GM10248 (cell line): ENCODE measurements at regions not wholly inside any gene's neighbourhood (a gene's known extent, or its start where the extent isn't known, plus 50 kb on each side); places are given as distances from the start of the nearest gene placed in this dataset.
"Not testable (repeated sequence)": the region's sequence is repeated elsewhere in the genome, so short reads cannot be mapped to it uniquely, and the experiment has no call there.

ENCODE experiments used
- CTCF ChIA-PET: fragments of 300-600 bp; sonication (Branson Sonifier 250); formaldehyde crosslinking; extraction: SDS; loops from one replicate; lab custom pipeline; 2021; ENCODE audit warnings: antibody characterized with exemption; lab: Yijun Ruan, JAX
- POLR2A ChIA-PET: fragments of 350-650 bp; sonication (Branson Sonifier 250); formaldehyde crosslinking; extraction: SDS; loops from one replicate; lab custom pipeline; 2020; ENCODE audit warnings: antibody characterized with exemption; lab: Yijun Ruan, JAX
- DNase-seq: peaks from one replicate; pipeline ENCODE4 v3.0.0; 2012; ENCODE audit errors: extremely low spot score
- TF ChIP-seq, protein P1 (sequence below): IDR thresholded peaks from 2 replicates; pipeline ENCODE4 v1.5.1; 2012; ENCODE audit warnings: mild to moderate bottlenecking, low read depth; ENCODE audit errors: extremely low read depth, missing control alignments, control extremely low read depth

DNA sequence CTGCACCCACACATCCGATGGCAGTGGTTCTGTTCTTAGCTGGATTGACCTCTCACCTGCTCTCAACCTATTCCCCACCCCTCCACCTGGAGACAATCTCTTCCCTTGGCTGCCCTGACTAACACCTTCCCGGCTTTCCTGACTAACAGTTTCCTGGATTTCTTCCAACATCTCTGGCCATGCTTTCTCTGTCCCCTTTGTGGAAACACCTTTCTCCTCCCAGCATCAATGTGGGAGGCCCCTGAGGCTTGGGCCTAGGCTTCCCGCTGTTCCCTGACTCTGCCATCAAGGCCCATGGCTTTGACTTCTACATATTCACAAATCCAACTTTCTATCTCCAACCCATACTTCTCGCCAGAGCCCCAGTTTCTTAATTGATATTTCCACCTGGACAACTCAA is 142.8 kb upstream of the ATP2B2 start:
- TF ChIP-seq, protein P1, sequence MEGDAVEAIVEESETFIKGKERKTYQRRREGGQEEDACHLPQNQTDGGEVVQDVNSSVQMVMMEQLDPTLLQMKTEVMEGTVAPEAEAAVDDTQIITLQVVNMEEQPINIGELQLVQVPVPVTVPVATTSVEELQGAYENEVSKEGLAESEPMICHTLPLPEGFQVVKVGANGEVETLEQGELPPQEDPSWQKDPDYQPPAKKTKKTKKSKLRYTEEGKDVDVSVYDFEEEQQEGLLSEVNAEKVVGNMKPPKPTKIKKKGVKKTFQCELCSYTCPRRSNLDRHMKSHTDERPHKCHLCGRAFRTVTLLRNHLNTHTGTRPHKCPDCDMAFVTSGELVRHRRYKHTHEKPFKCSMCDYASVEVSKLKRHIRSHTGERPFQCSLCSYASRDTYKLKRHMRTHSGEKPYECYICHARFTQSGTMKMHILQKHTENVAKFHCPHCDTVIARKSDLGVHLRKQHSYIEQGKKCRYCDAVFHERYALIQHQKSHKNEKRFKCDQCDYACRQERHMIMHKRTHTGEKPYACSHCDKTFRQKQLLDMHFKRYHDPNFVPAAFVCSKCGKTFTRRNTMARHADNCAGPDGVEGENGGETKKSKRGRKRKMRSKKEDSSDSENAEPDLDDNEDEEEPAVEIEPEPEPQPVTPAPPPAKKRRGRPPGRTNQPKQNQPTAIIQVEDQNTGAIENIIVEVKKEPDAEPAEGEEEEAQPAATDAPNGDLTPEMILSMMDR = no peak
- DNase-seq = no peak

DNA sequence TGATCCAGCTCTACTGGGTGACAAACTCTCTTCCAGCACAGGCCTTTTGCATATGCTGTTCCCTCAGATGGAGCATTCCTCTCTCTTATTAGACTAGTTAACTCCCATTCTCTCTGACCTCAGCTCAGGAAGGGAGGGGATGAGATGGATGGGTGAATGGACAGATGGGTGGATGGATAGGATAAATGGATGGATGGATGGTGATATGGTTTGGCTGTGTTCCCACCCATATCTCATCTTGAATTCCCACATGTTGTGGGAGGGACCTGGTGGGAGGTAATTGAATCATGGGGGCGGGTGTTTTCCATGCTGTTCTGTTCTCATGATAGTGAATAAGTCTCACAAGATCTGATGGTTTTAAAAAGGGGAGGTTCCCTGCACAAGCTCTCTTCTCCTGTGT is 144.1 kb upstream of the ATP2B2 start:
- POLR2A ChIA-PET, CTCF ChIA-PET, DNase-seq: not testable (repeated sequence)

More for the DNA sequence above, 142.8 kb upstream of the ATP2B2 start:
- ChIA-PET CTCF (no interaction called here), POLR2A (no interaction called here)

DNA sequence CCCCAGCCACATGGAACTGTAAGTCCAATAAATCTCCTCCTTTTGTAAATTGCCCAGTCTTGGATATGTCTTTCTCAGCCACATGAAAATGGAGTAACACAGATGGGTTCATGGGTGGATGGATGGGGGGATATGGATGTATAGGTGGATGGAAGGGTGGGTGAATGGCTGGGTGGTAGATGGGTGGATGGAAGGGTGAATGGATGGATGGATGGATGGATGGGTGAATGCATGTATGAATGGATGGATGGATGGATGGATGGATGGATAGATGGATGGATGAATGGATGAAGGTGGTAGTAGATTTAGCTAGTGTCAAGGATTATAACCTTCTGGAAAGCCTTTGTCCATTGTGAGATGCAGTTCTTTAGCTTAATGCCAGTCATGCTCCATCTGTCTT is 146.1 kb upstream of the ATP2B2 start:
- TF ChIP-seq, protein P1 = no peak
- CTCF ChIA-PET = no interaction called here
- DNase-seq = no peak
- POLR2A ChIA-PET = no interaction called here

DNA sequence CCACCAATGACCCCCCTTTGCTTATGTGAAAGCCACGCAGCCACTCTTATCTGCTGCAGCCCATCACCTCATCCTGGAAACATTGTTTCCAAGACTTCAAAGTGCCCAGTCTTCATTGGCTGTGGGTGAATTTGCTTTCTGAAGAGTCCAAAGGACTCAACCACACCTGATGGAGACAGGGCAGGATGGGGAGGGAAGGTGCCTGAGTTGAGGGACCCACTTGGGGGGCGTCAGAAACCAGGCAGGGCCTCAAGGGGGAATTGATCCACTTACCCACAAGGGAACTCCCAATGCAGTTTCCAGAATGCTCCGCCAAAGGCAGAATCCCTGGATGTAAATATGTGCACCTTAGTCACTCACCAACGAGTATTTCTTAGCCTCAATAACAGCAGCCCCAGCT is 147.9 kb upstream of the ATP2B2 start:
- TF ChIP-seq, protein P1 = no peak
- no peak for DNase-seq
- POLR2A ChIA-PET = no interaction called here
- CTCF ChIA-PET = interaction anchor here (1.5 kb wide), 1 partner anchor 309 kb away, joined by 3 read pairs; no protein-coding TSS in a partner anchor

DNA sequence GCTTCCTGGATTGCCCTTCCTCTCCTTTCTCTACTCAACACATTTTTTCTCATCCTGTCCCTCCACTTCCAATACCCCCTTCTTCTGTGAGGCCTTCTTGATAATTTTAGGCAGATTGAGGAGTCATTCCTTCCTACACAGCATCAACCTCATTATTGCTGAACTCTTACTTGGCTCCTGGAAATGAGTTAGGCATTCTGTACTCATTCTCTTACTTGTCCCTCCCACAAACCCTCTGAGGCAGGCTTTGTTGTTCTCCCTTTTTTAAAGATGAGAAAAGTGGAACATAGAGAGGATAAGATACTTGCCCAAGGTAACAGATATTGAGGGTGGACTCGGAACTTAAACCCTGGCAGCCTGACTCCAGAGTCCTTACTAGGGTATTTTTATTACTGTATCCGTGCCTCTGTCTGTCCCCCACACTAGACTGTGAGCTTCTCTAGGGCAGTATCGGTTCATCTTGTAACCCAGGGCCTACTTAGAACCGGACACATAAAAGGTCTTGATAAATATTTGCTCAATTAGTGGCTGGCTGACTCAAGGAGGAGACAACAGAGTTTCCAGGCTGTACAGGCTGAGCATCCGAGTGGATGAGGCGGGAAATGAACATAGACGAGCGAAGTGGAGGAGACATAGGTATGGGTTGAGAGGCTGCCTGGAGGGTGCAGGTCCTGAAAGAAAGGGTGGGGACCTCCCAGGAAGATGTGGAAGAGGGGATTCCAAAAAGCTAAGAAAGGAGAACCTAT is 148.7 kb upstream of the ATP2B2 start:
- POLR2A ChIA-PET = no interaction called here
- no peak for DNase-seq
- CTCF ChIA-PET = no interaction called here
- TF ChIP-seq, protein P1 = no peak

DNA sequence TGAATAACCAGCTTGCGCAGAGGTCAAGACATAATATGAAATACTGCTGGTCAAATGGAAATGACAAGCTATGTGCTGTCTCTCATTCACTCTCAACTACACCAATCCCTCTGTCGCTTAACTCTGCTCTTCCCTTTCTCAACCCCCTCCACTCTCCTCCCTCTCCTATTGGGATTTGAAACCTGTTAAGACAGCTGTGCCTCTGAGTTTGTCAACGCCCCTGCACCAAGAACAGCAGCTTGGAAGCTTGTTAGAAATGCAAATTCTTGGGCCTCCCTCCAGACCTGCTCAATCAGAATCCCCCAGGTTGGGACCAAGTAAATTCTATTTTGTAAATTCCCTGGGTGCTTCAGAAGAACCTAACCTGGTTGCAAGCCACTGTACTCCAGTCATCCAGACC is 149.7 kb upstream of the ATP2B2 start:
- ChIA-PET CTCF (no interaction called here), POLR2A (no interaction called here)
- TF ChIP-seq, protein P1 = no peak
- no peak for DNase-seq

DNA sequence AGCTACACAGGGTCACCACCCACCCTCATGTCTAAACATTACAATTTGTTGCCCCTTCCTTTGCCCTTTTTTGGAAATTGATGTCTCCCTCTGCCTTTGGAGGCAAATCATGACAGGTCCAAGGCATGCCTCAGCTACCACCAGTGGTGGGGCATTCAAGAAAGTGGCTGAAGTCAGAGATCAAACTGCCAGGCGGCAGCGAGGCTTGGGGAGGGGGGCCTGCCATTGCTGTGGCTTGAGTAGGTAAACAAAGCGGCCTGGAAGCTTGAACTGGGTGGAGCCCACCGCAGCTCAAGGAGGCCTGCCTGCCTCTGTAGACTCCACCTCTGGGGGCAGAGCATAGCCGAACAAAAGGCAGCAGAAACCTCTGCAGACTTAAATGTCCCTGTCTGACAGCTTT is 152.0 kb upstream of the ATP2B2 start:
- CTCF ChIA-PET = interaction anchor here (1.5 kb wide), 1 partner anchor 100 kb away, joined by 4 read pairs; no protein-coding TSS in a partner anchor
- POLR2A ChIA-PET, DNase-seq: not testable (repeated sequence)
